GM23338 (cell line): ENCODE measurements at regions not wholly inside any gene's neighbourhood (a gene's known extent, or its start where the extent isn't known, plus 50 kb on each side); places are given as distances from the start of the nearest gene placed in this dataset.

Experiments
- ATAC-seq: fragments of 200-7000 bp; cut with Tn5 transposase; 3 replicates; pipeline ENCODE4 v1.9.1; 2020
- DNase-seq: peaks from one replicate; pipeline ENCODE4 v3.0.0-alpha.2; 2015; ENCODE audit warnings: low spot score
- H2AFZ ChIP-seq: fragments of 200-600 bp; sonication (generic); 2 replicates; pipeline ENCODE4 v1.8.0; 2016; ENCODE audit warnings: antibody characterized with exemption, mild to moderate bottlenecking, moderate library complexity
- H3F3A ChIP-seq: fragments of 200-600 bp; sonication (generic); replicated peaks from 2 replicates; pipeline ENCODE4 v1.8.0; 2017; ENCODE audit warnings: antibody characterized with exemption, mixed run types, low read depth
- H3K27ac ChIP-seq: fragments of 200-600 bp; sonication (generic); 2 replicates; pipeline ENCODE4 v1.6.1; 2016; ENCODE audit warnings: low read depth
- H3K27me3 ChIP-seq: fragments of 200-600 bp; sonication (generic); 2 replicates; pipeline ENCODE4 v1.8.0; 2016; ENCODE audit warnings: mild to moderate bottlenecking, mixed run types, moderate library complexity; ENCODE audit not compliant: insufficient read depth
- H3K36me3 ChIP-seq: fragments of 200-600 bp; sonication (generic); 2 replicates; pipeline ENCODE4 v1.8.0; 2016; ENCODE audit warnings: mild to moderate bottlenecking; ENCODE audit not compliant: insufficient read depth
- H3K4me1 ChIP-seq: fragments of 200-600 bp; sonication (generic); 2 replicates; pipeline ENCODE4 v1.8.0; 2016; ENCODE audit warnings: mild to moderate bottlenecking, moderate library complexity; ENCODE audit not compliant: insufficient read depth
- H3K4me2 ChIP-seq: fragments of 200-600 bp; sonication (generic); 2 replicates; pipeline ENCODE4 v1.7.1; 2017; ENCODE audit warnings: mixed run types
- H3K4me3 ChIP-seq: fragments of 200-600 bp; sonication (generic); 2 replicates; pipeline ENCODE4 v1.6.1; 2016; ENCODE audit warnings: mixed run types
- H3K79me2 ChIP-seq: fragments of 200-600 bp; sonication (generic); replicated peaks from 2 replicates; pipeline ENCODE4 v1.8.0; 2017; ENCODE audit warnings: mild to moderate bottlenecking; ENCODE audit not compliant: insufficient read depth
- H3K9me2 ChIP-seq: fragments of 200-600 bp; sonication (generic); 2 replicates; pipeline ENCODE4 v1.8.0; 2017; ENCODE audit not compliant: insufficient read depth
- H4K20me1 ChIP-seq: fragments of 200-600 bp; sonication (generic); replicated peaks from 2 replicates; pipeline ENCODE4 v1.8.0; 2017; ENCODE audit warnings: mild to moderate bottlenecking; ENCODE audit not compliant: insufficient read depth
- H3K27ac Mint-ChIP-seq: 2 replicates; pipeline ENCODE4 v1.8.0; 2020; ENCODE audit warnings: inconsistent platforms, mild to moderate bottlenecking, moderate library complexity, mixed read lengths
- H3K27me3 Mint-ChIP-seq: 3 replicates; pipeline ENCODE4 v1.8.0; 2022; ENCODE audit warnings: low read depth, mild to moderate bottlenecking, moderate library complexity, mixed read lengths, inconsistent platforms; ENCODE audit not compliant: insufficient read depth, poor library complexity
- H3K36me3 Mint-ChIP-seq: 3 replicates; pipeline ENCODE4 v1.8.0; 2021; ENCODE audit warnings: low read depth, mild to moderate bottlenecking, inconsistent platforms, moderate library complexity, mixed read lengths
- H3K4me1 Mint-ChIP-seq: 3 replicates; pipeline ENCODE4 v1.8.0; 2020; ENCODE audit warnings: mild to moderate bottlenecking, inconsistent platforms, mixed read lengths
- H3K4me3 Mint-ChIP-seq: 3 replicates; pipeline ENCODE4 v1.8.0; 2021; ENCODE audit warnings: moderate library complexity, mild to moderate bottlenecking, inconsistent platforms, mixed read lengths
- H3K9me3 Mint-ChIP-seq: 3 replicates; pipeline ENCODE4 v1.8.0; 2020; ENCODE audit warnings: moderate library complexity, mild to moderate bottlenecking, inconsistent platforms, mixed read lengths
- CREB1 ChIP-seq: fragments of 250-450 bp; sonication (Bioruptor Pico); IDR thresholded peaks from 2 replicates; pipeline ENCODE4 v1.5.0; 2020; ENCODE audit warnings: low read depth, mild to moderate bottlenecking, moderate library complexity
- ETS1 ChIP-seq: IDR thresholded peaks from 2 replicates; pipeline ENCODE4 v1.6.1; 2016; ENCODE audit warnings: antibody characterized with exemption
- EZH2 ChIP-seq: fragments of 200-600 bp; sonication (generic); IDR thresholded peaks from one replicate; pipeline ENCODE4 v1.8.0; 2017; ENCODE audit warnings: antibody characterized with exemption, mild to moderate bottlenecking, low read depth; ENCODE audit not compliant: unreplicated experiment
- JUNB ChIP-seq: IDR thresholded peaks from one replicate; pipeline ENCODE4 v1.6.1; 2016; ENCODE audit warnings: antibody characterized with exemption; ENCODE audit not compliant: unreplicated experiment
- NANOG ChIP-seq: IDR thresholded peaks from 2 replicates; pipeline ENCODE4 v1.6.1; 2016; ENCODE audit warnings: antibody characterized with exemption, borderline replicate concordance
- POLR2AphosphoS5 ChIP-seq: IDR thresholded peaks from 2 replicates; pipeline ENCODE4 v1.6.1; 2016; ENCODE audit warnings: antibody characterized with exemption, low read depth
- REST ChIP-seq: IDR thresholded peaks from one replicate; pipeline ENCODE4 v1.6.1; 2018; ENCODE audit warnings: antibody characterized with exemption; ENCODE audit not compliant: unreplicated experiment
- STAT1 ChIP-seq: IDR thresholded peaks from one replicate; pipeline ENCODE4 v1.6.1; 2016; ENCODE audit warnings: antibody characterized with exemption; ENCODE audit not compliant: unreplicated experiment
- TF ChIP-seq, protein P1 (sequence below), 2 experiments: fragments of 200-600 bp in 1 of 2; sonication (generic) in 1 of 2; conservative IDR thresholded peaks; 2 replicates each; pipeline versions ENCODE4 v1.5.1 to v1.6.1; 2016 to 2017; ENCODE audit warnings: antibody characterized with exemption in 2 of 2, low read depth in 2 of 2, mild to moderate bottlenecking in 2 of 2, moderate library complexity in 1 of 2

DNA sequence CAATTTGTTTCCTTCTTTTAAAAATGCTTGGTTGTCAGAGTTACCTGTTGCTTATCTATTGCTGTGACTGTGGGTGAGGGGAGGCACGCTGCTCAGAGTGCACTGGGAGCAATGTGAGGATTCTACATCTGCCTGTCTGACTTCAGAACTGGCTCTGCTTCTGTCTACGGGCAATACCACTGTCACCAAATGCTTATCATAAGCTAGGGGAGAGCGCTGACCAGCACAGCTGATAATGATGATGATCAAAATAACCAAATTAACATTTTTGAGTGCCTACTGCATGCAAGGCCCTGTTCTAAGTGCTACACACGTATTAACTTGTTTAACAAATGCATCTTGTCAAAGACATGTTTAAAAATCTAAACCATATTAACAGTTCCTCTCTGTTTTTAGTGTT is 79.2 kb upstream of the TPRG1 start (continued):
- TF ChIP-seq ETS1 (no peak), REST (no peak), JUNB (no peak), NANOG (no peak), CREB1 (CRISPR knock-in tag) (no peak)
- TF ChIP-seq, protein P1, sequence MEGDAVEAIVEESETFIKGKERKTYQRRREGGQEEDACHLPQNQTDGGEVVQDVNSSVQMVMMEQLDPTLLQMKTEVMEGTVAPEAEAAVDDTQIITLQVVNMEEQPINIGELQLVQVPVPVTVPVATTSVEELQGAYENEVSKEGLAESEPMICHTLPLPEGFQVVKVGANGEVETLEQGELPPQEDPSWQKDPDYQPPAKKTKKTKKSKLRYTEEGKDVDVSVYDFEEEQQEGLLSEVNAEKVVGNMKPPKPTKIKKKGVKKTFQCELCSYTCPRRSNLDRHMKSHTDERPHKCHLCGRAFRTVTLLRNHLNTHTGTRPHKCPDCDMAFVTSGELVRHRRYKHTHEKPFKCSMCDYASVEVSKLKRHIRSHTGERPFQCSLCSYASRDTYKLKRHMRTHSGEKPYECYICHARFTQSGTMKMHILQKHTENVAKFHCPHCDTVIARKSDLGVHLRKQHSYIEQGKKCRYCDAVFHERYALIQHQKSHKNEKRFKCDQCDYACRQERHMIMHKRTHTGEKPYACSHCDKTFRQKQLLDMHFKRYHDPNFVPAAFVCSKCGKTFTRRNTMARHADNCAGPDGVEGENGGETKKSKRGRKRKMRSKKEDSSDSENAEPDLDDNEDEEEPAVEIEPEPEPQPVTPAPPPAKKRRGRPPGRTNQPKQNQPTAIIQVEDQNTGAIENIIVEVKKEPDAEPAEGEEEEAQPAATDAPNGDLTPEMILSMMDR (conservative IDR thresholded peaks at IDR 0.05; ENCODE audit: low read depth in 2 of 2): no peak

- Histone ChIP-seq H3K36me3 (no peaks in the 10 kb centered on the region), H3K4me3 (no peak overlapping the region), H3K4me1 (no peaks in the 10 kb centered on the region), H4K20me1 (no peaks in the 10 kb centered on the region), H3K27me3 (no peaks in the 10 kb centered on the region), H3K9me2 (no peaks in the 10 kb centered on the region), H3K79me2 (no peaks in the 10 kb centered on the region), H3K27ac (no peak overlapping the region), H2AFZ (no peak overlapping the region), H3F3A (no peaks in the 10 kb centered on the region), H3K4me2 (no peak overlapping the region)
- Mint-ChIP-seq H3K4me1 (no peaks in the 10 kb centered on the region), H3K36me3 (no peaks in the 10 kb centered on the region), H3K9me3 (no peaks in the 10 kb centered on the region), H3K4me3 (no peak overlapping the region), H3K27ac (no peak overlapping the region), H3K27me3 (no peaks in the 10 kb centered on the region)
- DNase-seq: no peak
- no peak for ATAC-seq
- TF ChIP-seq NANOG (no peak), EZH2 (no peak), REST (no peak), STAT1 (no peak), CREB1 (CRISPR knock-in tag) (no peak), POLR2AphosphoS5 (no peak), ETS1 (no peak), JUNB (no peak)
- TF ChIP-seq, protein P1 (conservative IDR thresholded peaks at IDR 0.05; ENCODE audit: low read depth in 2 of 2): no peak
Measured at GRCh38 chr3:189094539-189094938, 77.2 kb upstream of the TPRG1 start.
